Stromal cell of bone marrow (primary cell): ENCODE measurements at regions not wholly inside any gene's neighbourhood (a gene's known extent, or its start where the extent isn't known, plus 50 kb on each side); places are given as distances from the start of the nearest gene placed in this dataset.
"Not testable (repeated sequence)": the region's sequence is repeated elsewhere in the genome, so short reads cannot be mapped to it uniquely, and the experiment has no call there.

Source experiments
- DNase-seq: peaks from one replicate; pipeline ENCODE4 v3.0.0-alpha.2; 2012; ENCODE audit warnings: low read depth

GRCh38 chr22:49659281-49659923 lies 168.3 kb downstream of the BRD1 start:
- DNase-seq, result no peak

DNA sequence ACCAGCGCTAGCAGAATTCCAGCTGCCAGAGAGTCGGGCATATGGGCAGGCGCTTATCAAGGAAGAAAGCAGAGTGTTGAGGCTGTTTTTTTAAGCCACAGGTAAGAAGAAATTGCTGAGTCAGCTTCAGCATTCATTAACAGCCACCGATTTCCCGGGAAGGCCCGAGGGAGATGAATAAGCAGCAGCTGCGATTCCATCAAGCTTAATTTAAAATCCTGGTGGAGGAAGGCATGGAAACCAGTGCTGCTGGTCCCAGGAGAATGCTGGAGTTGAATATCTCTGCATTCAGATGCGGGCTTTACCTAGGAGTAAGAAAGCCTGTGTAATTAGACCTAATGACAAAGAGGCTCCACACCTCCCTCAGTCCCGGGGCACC lies 168.8 kb downstream of the BRD1 start:
- no peak for DNase-seq

- DNase-seq, result no peak
Observed at GRCh38 chr22:49657974-49658590, 169.6 kb downstream of the BRD1 start.

- no peak for DNase-seq
Observed at GRCh38 chr22:49657275-49657973, 170.2 kb downstream of the BRD1 start.

GRCh38 chr22:49656883-49657274 lies 170.8 kb downstream of the BRD1 start:
- not testable (repeated sequence) for DNase-seq

DNA sequence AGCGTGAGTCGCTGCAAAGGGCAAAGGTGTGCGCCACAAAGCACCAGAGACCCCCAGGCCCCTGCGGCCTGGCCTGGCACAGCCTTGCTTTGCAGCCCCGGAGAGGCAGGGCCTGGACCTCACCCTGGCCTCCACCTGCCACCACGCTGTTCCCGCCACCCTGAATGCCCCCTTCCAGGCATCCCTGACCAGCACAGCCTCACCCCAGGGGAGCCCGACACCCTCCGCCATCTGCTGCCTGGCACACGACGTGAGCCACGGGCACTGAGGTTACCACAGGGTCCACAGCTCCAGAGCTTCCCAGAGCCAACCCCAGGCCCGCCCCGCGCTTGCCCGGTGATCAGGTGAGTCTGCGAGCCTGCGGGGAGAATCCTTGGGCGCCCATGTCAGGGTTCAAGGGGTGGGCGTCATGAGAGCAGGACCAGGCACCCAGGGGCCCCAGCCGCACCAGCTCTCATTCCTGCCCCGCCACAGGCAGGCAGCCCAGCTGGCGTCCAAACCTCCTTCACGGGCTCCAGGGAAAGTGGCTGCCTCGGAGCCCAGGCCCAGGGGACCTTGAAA lies 171.3 kb downstream of the BRD1 start:
- DNase-seq, result no peak

DNA sequence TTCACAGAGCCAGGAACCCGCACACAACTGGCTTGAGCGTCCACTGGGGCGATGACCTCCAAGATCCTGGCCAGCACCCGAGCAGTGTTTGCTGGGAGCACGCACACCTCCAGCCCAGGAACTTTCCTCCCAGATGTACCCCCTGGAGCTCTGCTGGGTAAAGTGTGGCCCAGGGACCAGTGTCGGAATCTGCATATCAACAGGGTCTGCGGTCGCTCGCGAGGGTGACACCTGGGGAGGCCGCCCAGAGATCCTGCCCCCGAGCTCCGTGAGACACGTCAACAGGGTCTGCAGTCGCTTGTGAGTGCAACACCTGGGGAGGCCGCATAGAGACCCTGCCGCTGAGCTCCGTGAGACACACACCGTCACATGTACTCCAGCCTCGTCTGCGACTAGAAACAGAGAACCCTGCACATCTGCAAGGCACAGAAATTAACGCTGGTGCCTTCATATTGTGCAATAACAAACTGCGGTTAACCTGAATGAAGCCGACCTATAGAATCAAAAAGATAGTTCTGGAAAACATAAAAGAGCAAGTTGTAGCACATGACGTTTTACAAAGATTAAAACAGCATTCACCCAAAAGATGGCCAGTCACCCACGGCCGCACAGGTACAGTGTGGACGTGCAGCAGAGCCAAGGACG lies 172.4 kb downstream of the BRD1 start:
- no peak for DNase-seq

DNA sequence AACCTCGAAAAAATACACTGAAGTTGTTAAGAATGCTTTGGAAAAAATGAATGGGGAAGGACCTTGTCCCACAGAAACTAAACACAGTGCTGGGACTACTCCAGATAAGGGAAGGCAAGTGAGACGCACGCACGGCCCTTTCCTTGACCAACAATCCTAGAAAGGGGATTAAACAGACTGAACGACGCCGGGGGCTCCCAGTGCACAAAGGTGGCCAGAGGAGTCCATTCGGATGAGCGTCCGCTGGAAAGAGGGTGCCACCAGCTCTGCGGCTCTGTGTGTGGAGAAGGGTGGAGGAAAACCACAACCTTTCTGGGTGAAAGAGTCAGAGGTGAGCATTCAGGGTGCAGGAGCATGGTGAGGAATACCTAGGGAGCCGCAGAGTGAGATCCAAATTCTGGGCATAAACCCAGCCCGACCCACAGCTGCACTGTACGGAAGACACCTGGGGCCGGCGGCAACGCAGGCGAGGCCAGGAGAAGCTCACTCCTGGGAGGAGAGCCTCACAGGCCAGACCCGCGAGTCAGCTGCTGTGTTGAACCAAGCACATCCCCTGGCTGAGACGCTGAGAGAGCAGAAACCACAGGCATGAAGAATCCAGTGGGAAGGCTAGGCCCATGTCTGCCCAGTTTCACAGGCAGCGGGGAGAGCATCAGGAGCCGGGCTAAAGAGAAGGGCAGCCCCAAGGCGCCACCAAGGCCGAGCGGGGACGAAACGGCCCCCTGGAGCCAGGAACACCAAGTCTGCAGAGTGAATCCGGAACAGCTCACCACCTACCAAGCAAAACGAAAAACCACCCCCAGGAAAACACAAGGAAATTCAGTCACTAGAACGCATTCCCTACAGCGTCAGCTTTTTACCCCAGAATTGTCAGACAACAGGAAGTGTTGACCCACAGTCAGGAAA lies 177.1 kb downstream of the BRD1 start:
- no peak for DNase-seq

DNA sequence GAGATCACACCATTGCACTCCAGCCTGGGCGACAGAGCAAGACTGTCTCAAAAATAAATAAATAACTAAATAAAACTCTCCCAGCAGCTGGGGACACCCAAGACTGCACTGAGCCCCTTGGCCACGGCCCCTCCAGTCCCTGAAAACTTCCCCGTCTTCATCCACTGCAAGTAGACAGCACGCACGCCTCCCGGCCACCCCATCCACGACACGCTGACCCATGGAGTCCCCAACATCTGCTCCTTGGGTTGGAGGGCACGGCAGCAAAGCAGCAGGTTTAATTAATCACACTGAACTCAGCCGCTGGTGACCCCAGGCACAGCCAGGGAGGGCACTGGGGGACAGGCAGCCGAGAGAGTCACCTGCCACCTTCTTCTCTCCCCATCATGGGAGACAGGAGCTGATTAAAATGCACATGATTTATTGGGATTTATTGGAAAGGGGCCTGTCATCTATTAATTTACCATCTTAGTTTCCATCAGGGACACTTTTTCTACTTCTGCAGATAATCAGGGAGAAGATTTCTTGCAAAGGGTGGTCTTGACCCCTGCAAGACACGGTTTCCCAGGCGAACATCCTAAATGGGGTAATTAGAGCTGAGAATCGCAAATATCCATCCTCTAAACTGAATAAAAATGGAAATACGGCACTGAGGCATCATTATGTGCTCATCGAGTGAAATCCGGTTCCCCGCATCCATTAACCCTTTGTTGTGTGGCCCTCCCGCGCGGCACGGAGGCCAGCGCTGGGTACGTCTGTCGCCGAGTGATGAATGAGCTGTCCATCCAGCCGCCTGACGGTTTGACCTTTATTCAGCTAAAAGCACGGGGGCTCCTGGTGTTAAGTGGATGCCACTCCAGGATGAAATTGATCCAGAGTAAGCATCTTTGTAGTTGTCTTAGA lies 178.3 kb downstream of the BRD1 start:
- no peak for DNase-seq

DNA sequence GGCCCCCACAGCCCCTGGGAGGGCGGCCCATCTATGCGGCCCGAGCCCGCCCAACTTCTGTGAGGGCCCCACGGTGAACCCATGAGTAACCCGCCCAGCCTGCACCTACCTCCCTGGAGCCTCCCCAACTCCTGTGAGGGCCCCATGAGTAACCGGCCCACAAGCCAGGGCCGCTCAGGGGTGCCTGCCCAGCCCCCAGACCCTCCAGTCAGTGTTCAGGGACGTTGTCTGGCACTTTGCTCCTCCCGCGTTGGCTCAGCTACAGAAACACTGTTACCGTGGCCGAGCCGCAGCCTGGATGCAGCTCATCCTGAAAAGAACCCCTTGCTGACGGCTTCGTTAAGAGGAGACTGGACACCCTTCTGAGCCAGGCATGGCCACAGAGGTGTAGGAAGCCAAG lies 179.6 kb downstream of the BRD1 start:
- DNase-seq, result no peak

- DNase-seq, result no peak
Observed at GRCh38 chr22:49647627-49648026, 180.0 kb downstream of the BRD1 start.

- DNase-seq, result no peak
Observed at GRCh38 chr22:49646876-49647275, 180.8 kb downstream of the BRD1 start.

- DNase-seq, result no peak
Observed at GRCh38 chr22:49645791-49646550, 181.7 kb downstream of the BRD1 start.

- no peak for DNase-seq
Observed at GRCh38 chr22:49645257-49645656, 182.4 kb downstream of the BRD1 start.

- no peak for DNase-seq
Observed at GRCh38 chr22:49643998-49644397, 183.7 kb downstream of the BRD1 start.

DNA sequence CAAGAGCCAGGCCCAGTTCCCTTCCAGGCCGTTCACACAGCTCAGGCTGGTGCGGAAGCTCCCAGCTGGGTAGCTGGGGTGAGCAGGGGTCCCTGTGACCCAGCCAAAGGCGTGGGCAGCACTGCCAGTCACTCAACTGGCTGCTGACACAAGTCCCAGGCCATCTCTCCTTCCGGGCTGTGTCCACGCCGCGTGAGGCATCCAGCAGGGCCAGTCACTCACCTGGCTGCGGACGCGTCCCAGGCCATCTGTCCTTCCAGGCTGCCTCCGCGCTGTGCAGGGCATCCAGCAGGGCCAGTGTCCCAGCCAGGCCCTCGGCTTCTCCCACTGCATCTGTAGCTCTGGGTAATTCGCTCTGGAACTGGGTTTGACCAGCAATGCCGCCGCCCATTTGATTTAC lies 184.2 kb downstream of the BRD1 start:
- no peak for DNase-seq

- no peak for DNase-seq
Observed at GRCh38 chr22:49642741-49643140, 184.9 kb downstream of the BRD1 start.

GRCh38 chr22:49642331-49642730 lies 185.3 kb downstream of the BRD1 start:
- DNase-seq, result no peak

- no peak for DNase-seq
Observed at GRCh38 chr22:49641770-49642313, 185.8 kb downstream of the BRD1 start.
